ENCODE measurements at regions not wholly inside any gene's neighbourhood (a gene's known extent, or its start where the extent isn't known, plus 50 kb on each side); places are given as distances from the start of the nearest gene placed in this dataset.
A peak's percentile ranks its signal among the peaks of the same experiment; 100 is the strongest.
"Not testable (repeated sequence)": the region's sequence is repeated elsewhere in the genome, so short reads cannot be mapped to it uniquely, and the experiment has no call there.

- no peak for DNase-seq
These were observed 175.6 kb upstream of the THSD7A start for GRCh38 chr7:12007576-12007975.

DNA sequence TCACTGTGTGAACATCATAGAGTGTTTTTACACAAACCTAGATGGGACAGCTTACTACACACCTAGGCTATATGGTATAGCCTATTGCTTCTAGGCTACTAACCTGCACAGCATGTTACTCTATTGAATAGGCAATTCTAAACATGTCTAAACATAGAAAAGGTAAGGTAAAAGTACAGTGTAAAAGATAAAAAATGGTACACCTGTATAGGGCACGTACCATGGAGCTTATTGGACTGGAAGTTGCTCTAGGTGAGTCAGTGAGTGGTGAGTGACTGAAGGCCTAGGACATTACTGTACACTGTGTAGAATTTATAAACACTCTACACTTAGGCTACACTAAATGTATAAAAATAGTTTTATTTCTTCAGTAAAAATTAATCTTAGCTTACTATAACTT lies 182.0 kb upstream of the THSD7A start:
- no peak for DNase-seq

GRCh38 chr7:12016439-12016838 lies 184.4 kb upstream of the THSD7A start:
- no peak for DNase-seq

DNA sequence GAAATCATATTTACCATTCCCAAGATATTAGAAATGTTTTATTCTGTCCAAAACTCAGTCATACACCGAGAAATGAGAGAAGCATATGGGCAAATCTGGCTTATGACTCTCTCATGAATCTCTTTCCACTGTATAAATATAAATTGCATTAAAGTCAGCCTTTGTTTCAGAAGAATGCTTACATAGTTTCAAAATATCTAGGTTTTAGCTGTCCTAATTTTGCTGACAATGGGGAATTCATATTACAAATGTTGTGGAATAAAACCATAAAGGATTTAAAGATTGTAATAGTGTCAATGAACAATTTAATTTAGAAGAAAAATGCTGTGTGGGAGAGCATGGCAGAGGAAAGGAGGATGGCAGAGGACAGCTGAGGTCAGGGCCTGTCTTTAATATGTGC lies 185.0 kb upstream of the THSD7A start:
- DNase-seq, result no peak

- not testable (repeated sequence) for DNase-seq
These were observed 189.1 kb upstream of the TMEM106B start for GRCh38 chr7:12022011-12022410.

GRCh38 chr7:12025246-12025645 lies 185.8 kb upstream of the TMEM106B start:
- no peak for DNase-seq

- DNase-seq, result no peak
These were observed 182.6 kb upstream of the TMEM106B start for GRCh38 chr7:12028508-12028907.

DNA sequence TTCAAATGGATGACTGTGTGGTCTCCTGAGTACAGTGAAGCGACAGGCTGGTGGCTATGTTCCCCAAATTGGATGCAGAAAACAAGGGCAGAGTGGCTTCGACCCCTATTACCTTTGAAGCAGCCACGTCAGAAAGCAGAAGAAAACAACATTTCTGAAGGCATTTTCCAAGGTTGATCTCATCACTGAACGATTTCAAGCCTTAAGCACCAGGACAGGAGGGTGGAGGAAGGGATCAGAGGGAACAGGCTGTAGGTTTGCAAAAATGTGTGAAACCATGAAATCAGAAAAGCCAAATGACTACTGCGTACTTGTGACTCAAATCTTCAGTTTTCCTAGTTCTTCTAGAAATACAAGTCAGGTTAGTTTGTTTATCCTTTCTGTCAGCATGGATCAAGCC lies 181.0 kb upstream of the TMEM106B start:
- DNase-seq, result no peak

DNA sequence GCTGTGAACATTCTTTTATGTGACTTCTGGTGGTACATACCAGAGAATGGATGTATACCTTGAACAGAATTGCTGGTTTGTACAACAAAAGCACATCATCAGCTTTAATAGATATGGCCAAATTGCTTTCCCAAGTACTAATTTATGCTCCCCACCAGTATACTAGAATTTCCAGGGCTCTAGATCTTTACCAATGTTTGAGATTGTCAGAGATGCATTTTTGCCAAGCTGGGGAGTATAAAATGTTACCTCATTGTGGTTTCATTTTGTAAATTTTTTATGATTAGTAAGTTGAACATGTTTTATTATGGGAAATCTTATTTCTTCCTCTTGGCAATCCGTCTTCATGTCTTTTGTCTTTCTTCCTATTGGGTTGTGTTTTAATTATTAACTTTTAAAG lies 179.9 kb upstream of the TMEM106B start:
- DNase-seq, result no peak

- no peak for DNase-seq
These were observed 179.5 kb upstream of the TMEM106B start for GRCh38 chr7:12031638-12032037.

- DNase-seq, result no peak
These were observed 178.9 kb upstream of the TMEM106B start for GRCh38 chr7:12032146-12032545.

GRCh38 chr7:12043457-12043856 lies 167.6 kb upstream of the TMEM106B start:
- not testable (repeated sequence) for DNase-seq

- DNase-seq, result no peak
These were observed 158.9 kb upstream of the TMEM106B start for GRCh38 chr7:12052211-12052610.

- DNase-seq, result no peak
These were observed 157.5 kb upstream of the TMEM106B start for GRCh38 chr7:12053561-12053960.

DNA sequence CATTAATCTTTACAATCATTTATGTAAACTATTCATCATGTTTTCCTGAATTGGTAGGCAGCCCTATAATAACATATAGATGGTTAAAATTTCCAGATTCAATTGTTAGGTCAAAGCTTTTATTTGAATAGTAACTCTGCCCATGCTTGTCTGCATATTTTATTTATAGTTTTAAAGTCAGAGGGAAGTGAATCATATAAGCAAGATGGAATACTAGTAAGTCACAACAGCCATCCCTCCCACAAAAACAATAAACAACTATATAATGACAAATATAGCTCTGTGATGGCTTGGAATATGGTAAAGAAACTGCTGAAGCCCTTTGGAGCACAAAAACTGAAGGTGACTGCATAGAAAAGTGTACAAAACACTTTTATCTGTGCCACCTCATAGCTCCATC lies 156.3 kb upstream of the TMEM106B start:
- DNase-seq, result no peak

DNA sequence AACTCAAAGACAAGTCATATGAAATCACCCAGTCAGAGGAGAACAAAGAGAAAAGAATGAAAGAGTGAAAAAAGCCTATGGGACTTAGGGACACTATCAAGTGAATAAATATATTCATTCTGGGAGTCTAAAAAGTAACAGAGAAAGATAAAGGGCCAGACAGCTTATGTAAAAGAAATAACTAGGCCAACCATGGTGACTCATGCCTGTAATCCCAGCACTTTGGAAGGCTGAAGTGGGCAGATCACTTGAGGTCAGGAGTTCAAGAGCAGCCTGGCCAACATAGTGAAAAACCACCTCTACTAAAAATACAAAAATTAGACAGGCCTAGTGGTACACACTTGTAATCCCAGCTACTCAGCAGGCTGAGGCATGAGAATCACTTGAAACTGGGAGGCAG lies 154.7 kb upstream of the TMEM106B start:
- no peak for DNase-seq

- DNase-seq, result no peak
These were observed 154.1 kb upstream of the TMEM106B start for GRCh38 chr7:12056977-12057376.

- peak; percentile 24 for DNase-seq
These were observed 149.0 kb upstream of the TMEM106B start for GRCh38 chr7:12062062-12062461.

DNA sequence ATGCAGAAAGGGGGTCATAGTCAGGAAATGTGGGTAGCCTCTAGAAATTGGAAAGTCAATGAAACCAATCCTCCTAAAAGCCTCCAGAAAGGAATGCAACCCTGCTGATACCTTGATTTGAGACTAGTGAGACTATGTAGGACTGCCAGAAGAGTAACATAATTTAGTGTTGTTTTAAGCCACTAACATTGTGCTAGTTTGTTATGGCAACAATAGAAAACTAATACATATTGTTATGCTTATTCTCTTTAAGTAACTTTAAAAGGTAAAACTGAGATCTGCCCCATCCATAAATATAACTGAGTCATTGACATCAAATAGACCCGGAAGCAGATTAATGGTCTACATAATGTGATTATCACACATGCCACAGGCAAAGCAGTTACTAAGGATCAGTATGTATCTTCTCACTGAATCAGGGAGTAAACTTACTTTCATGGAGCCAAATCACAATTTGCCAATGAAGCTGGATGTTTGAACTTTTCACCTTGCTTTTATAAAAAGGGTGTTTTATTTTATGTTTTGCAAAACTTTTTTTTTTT lies 146.4 kb upstream of the TMEM106B start:
- no peak for DNase-seq

DNA sequence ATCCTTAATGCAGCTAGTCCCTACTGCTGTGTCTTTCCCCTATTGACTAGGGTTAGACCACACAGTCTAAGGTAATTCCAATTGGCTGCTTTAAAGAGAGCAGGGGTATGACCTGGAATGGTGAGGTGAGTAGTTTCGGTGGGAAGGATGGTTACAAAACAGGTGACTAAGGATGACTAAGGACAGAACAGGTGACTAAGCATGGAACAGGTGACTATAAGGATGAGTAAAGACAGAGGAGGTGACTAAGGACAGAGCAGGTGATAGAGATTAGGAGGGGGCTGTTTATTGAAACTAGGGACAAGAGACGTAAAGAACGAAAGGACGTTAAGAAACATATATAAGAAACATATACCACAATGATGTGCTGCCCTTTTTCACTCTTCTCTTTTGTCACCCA lies 145.1 kb upstream of the TMEM106B start:
- no peak for DNase-seq

DNA sequence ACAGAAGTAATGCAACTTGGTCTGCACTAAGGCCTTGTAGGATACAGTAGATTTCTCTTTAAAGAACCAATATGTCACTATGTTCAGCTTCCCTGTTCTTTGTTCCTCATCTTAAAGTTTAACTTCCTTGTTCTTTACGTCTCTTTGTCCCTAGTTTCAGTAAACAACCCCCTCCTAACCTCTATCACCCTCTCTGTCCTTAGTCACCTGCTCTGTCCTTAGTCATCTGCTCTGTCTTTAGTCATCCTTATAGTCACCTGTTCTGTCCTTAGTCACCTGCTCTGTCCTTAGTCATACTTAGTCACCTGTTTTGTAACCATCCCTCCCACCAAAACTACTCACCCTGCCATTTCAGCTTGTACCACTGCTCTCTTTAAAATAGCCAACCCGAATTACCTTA lies 144.6 kb upstream of the TMEM106B start:
- peak; percentile 5 for DNase-seq

DNA sequence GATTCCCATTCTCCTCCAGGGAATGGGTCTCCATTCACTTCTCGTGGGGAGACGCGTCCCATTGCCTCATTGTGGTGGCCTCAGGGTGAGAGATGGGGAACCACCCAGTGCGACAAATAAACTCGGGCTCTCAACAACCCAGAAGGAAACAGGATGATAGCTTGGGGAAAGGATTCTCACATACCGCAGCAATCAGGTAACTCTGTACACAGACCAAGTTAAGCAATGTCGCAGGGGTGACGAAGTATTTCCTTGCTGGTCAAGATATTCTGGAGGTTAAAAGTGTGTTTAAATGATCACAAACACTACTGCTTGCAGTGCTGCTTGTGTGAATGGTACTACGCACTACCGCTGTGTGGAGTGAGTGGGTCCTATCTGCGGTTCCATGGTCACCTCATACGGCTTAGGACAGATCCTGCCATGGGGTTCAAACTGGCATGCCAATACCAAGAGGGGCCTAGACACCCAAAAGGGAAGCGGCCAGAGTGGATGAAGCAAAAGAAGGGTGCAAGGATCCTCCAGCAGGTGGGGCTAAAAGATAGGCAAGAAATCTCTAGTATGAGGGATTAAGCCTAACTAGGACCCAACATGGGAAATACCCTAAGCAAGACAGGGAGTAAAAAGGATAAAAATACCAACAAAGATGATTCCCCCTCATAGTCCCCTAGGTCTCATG lies 143.8 kb upstream of the TMEM106B start:
- peak; percentile 80 for DNase-seq

- peak; percentile 28 for DNase-seq
These were observed 141.3 kb upstream of the TMEM106B start for GRCh38 chr7:12069757-12070156.

DNA sequence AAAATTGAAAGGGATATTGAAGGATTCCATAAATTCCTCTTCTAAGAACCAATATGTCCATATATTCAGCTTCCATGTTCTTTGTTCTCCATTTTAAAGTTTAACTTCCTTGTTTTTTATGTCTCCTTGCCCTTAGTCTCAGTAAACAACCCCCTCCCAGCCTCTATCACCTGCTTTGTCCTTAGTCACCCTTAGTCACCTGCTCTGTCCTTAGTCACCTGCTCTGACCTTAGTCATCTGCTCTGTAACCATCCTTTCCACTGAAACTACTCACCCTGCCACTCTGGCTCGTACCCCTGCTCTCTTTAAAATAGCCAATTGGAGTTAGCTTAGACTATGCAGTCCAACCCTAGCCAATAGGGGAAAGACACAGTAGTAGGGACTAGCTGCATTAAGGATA lies 136.2 kb upstream of the TMEM106B start:
- no peak for DNase-seq

DNA sequence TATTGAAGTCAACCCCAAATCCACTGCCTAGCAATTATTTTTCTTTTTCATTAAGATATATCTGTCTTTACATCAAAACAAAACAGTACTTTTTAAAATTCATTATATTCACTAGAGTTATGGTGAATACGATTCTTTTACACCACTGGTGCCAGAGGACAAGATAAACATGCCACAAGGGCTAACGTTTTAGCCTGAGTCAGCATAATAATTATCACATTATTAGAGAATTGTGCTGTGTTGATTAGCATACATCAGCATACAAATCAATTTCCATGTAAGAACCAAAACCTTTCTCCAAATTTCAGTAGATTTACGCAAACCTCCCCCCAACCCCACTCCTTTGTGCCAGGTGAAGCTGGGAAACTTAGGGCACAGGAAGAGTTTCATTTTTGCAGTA lies 131.1 kb upstream of the TMEM106B start:
- no peak for DNase-seq

Data from hematopoietic multipotent progenitor cell treated with erythropoietin and hydrocortisone succinate and interleukin-3 and kit ligand, for 4 days (in vitro differentiated cells).